Stimulated activated CD8-positive, alpha-beta memory T cell treated with anti-CD3 and anti-CD28 coated beads, Interleukin-12 subunit alpha, Interleukin-12 subunit beta, amount 100 ng/mL, for 1 hour (primary cell): ENCODE measurements at regions not wholly inside any gene's neighbourhood (a gene's known extent, or its start where the extent isn't known, plus 50 kb on each side); places are given as distances from the start of the nearest gene placed in this dataset.
"Not testable (repeated sequence)": the region's sequence is repeated elsewhere in the genome, so short reads cannot be mapped to it uniquely, and the experiment has no call there.

Experiments
- DNase-seq: peaks from one replicate; pipeline ENCODE4 v3.0.0-alpha.2; 2020; ENCODE audit warnings: low read depth

DNA sequence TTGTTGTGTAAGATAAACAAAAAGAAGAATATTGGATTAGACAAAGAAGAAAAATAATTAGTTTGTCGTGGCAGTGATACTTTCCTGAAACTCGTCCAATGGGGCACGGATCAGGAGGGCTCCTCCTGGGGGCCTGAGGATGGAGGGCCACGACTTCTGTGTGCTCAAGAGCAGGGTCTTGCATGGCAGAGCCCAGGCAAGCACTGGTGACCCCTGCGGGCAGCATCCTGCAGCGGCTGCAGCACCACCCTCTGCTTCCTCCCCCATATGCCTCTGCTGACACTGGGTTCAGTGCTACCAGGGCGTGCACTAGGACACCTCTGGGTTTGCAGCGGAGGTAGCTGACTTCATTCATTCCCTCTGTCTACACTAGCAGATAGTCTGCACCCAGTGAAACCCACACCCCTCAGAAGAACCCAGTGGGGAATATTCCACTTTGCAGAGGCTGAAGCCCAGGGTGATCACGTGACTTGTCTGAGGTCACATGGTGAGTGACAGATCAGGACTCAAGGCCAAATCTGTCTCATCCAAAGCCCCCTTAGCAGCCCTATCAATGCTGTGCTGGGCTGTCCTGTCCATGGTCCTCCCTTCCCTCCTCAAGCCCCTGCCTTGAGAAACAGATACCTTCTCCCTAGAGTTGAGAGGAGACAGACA lies 375.5 kb downstream of the TCERG1L start:
- no peak for DNase-seq

- no peak for DNase-seq
These were observed 374.7 kb downstream of the TCERG1L start for GRCh38 chr10:130936851-130937250.

DNA sequence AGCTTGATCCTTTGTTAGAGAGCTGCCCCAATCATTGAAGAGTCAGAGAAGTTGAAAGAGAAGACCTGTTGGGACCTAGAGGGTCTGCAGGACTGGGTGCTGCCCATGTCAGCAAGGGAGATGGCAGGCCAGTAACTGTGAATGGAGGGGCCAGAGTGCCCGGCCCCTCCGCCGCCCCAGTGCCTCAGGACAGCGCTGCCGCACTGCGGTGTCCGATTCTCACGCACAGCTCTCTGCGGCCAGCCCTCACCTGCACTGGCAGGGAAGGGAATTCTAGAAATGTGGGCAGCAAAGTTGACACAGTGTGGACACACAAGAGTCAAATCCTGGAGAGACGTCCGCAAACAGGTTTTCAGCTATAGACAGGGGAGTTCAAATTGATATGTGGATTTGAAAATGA lies 373.5 kb downstream of the TCERG1L start:
- no peak for DNase-seq

DNA sequence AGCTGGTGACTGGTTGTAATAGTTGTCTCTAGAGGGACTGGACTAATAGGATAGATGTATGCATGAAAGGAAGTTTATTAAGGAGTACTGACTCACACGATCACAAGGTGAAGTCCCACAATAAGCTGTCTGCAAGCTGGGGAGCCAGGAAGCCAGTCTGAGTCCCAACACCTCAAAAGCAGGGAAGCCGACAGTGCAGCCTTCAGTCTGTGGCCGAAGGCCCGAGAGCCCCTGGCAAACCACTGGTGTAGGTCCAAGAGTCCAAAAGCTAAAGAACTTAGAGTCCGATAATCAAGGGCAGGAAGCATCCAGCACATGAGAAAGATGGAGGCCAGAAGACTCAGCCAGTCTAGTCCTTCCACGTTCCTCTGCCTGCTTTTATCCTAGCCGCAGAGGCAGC lies 372.6 kb downstream of the TCERG1L start:
- not testable (repeated sequence) for DNase-seq

- no peak for DNase-seq
These were observed 369.6 kb downstream of the TCERG1L start for GRCh38 chr10:130941886-130942285.

GRCh38 chr10:130952086-130952485 lies 359.4 kb downstream of the TCERG1L start:
- no peak for DNase-seq

DNA sequence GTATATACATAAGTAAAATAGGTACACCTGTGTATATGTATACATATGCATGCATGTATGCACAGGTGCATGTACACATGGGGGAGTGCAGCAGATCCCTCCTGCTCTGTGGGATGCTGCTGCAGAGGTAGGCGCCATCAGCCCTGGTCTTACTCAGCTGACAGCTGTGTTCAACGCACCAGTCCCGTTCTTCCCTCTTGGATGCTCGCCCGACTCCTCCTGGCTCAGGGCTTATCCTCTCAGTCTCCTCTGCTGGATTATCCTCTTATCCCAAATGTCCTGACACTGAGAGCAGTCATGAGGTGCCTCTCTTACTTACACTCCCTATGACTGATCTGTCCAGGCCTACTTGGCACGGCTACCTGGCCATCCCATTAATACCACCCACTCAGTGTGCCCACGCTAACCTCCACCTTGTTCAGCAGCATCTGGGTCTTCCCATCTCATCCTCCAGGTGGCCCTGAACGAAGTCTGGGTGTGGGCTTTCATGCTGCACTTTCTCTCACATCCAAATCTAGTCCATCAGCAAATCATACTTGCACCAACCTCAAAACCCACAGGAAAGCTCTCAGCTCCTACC lies 357.1 kb downstream of the TCERG1L start:
- no peak for DNase-seq

- DNase-seq, result no peak
These were observed 355.3 kb downstream of the TCERG1L start for GRCh38 chr10:130956251-130956650.

GRCh38 chr10:130957423-130957822 lies 354.1 kb downstream of the TCERG1L start:
- DNase-seq, result no peak

GRCh38 chr10:130958003-130958402 lies 353.5 kb downstream of the TCERG1L start:
- DNase-seq, result no peak

DNA sequence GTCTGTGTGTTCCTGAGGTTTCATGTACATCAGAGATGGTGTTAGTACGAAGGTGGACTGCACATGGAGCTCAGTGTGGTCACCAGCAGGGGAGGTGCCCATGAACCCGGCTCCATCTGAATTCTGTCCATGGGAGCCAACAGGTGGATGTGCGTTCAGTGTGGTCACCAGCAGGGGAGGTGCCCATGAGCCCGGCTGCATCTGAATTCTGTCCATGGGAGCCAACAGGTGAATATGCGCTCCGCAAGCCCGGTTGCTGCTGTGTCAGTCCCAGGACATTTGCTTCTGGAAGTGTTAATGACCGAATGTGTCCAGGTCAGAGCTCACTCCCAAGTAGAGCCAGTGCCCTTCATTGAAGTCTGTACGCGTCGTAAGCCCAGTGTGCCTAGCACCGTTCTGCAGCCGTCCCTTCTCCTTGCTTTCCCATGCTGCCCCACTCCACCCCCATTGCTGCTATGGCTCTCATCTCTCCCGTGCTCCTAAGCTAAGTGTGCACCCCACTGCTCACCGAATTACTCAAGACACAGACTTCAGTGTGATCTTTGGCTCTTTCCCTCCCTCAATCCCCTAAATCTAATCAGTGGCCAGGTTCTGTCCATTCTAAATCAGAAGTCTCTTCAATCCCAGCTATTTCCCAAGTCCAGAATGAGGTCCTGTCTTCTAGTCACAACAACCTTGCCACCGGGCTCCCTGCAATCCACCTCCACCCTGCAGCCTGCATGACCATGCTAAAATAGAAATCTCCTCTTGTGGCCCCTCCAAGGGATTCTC lies 352.4 kb downstream of the TCERG1L start:
- DNase-seq, result no peak

- DNase-seq, result no peak
These were observed 351.7 kb downstream of the TCERG1L start for GRCh38 chr10:130959752-130960195.

GRCh38 chr10:130960531-130960930 lies 351.0 kb downstream of the TCERG1L start:
- DNase-seq, result no peak

DNA sequence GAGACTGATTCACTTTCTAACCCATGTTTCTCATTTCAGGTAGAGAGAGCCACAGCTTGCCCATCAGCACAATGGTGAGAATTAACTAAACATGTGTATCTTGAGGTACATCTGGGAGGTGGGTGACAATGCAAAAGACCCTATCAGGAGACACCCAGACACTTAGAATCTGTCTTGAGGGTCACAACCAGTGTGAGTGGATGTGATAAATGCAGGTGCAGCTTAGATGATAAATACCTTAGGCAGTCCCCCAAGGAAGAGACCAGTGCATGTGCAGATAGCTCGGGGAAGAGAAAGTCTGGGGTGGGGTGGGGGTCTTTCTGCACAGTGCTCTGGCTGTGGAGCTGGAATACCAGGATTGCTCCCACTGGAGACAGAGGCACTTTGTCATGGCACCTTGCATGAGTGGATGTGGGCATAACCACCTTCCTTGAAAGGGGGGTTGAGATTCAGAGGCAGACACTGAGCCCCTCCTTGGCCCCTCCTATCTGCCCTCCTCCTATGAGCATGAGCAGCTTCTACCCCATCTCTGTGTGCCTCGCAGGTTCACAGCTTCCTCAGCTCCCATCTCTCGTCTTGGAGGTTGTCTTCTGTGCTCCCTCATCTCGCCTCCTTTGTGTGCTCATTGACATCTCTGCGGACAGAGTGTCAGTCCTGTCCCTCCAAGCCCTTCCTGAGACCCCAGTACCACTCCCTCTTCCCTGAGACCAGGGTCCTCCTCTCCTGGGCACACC lies 349.8 kb downstream of the TCERG1L start:
- DNase-seq, result no peak

DNA sequence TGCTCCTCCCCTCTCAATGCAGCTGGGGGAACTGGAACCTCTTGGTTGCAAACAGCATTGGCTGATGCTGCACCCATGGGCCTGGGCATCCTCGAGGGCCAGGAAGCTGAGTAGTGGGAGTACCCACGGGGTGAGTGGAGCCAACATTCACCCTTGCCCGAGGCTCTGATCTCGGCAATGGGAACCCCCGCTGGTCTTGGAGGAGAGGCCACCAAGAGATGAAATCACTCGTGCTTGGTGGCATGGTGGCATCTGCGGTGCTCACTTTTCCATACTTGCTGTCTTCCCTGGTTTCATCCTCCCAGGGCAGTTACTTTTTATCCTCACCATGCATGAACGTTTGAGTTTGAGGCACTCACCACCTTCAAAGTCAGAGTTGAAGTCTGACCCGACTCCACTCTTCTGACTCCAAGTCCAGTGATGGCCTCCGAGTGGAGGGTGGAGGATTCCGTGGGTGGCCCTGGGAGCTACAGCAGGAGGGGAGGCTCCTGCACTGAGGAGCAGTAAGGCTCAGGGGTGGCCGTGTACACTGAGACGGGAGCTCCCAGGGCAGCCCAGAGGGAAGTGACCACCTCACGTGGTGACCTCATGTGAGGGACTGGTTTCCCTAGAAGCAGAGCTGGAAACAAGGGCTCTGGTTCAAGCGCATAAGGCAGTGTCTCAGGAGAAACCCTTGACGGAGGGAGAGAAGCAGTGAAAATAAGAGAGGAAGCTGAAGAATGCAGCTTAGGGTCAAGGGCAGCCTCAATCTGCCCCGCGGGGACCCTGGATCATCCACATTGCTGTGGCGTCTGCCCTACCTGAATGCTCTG lies 349.1 kb downstream of the TCERG1L start:
- DNase-seq, result no peak

DNA sequence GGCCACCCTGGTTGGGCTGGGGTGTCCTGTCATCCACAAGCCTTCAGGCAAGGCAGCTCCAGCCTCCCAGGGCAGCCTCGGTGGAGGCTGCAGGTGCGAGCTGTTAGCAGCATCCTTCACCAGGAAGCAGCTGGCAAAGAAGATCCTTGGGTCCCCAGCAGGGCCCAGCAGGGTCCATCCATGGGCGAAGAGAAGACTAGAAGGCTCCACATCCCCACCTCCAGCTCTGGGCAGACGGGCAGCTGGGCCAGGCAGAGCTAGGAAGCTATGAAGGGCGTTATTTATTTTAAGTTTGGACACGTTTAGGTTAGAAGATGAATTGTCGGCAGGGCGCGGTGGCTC lies 348.5 kb downstream of the TCERG1L start:
- no peak for DNase-seq

GRCh38 chr10:130963786-130964522 lies 347.6 kb downstream of the TCERG1L start:
- DNase-seq, result no peak

- no peak for DNase-seq
These were observed 346.8 kb downstream of the TCERG1L start for GRCh38 chr10:130964771-130965170.

DNA sequence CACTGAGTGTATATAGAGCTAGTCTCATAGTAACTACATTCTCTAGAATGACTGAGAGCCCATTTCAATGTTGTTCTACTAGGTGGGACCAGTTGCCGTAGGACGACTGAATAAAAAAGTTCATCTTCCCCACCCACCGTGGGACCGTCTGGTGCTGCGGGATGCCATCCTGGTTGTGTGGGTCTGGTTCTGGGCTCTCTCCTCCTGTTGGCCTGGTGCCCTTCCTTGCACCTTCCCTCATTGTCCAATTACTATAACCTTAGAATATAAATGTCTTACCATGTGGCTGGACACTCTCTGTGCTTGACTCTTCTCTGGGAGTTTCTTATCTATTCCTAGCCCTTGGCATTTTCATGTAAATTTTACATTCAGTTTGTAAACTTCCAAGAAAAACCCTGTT lies 344.4 kb downstream of the TCERG1L start:
- DNase-seq, result no peak

- no peak for DNase-seq
These were observed 343.7 kb downstream of the TCERG1L start for GRCh38 chr10:130967784-130968183.

DNA sequence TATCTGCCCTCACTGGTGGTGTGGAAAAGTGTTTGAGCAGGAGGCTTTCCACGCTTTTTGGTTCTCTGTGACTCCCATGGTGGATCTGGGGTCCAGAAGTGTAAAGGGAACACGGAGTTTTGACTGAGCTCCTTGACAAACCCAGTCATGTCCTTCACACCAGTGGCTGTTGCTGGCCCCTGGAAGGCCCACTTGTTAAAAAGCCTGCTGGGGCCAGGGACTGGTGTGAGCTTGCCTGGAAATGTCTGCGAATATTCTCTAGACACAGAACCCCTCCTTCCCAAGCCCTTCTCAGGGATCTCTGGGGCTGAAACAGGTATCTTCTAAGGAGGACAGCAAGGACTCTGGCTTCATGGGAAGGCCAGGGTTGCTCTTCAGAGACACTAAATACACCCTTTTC lies 343.0 kb downstream of the TCERG1L start:
- DNase-seq, result no peak
